GM06990 (cell line): ENCODE measurements at regions not wholly inside any gene's neighbourhood (a gene's known extent, or its start where the extent isn't known, plus 50 kb on each side); places are given as distances from the start of the nearest gene placed in this dataset.

Experiments
- DNase-seq: peaks from one replicate; pipeline ENCODE4 v3.0.0-alpha.2; 2011; ENCODE audit not compliant: insufficient read length; ENCODE audit errors: extremely low read depth
- H3K27me3 ChIP-seq: replicated peaks from 2 replicates; pipeline ENCODE4 v1.6.0; 2011; ENCODE audit warnings: low read length; ENCODE audit not compliant: control insufficient read depth, insufficient read depth
- H3K36me3 ChIP-seq: 2 replicates; pipeline ENCODE4 v1.5.1; 2011; ENCODE audit warnings: low read length; ENCODE audit not compliant: control insufficient read depth, insufficient read depth
- H3K4me3 ChIP-seq: replicated peaks from 2 replicates; pipeline ENCODE4 v1.5.1; 2011; ENCODE audit warnings: low read depth, mild to moderate bottlenecking, control low read depth, low read length
- TF ChIP-seq, protein P1 (sequence below): IDR thresholded peaks from 2 replicates; pipeline ENCODE4 v1.5.1; 2011; ENCODE audit warnings: low read length, control low read depth, mild to moderate bottlenecking, inconsistent platforms; ENCODE audit not compliant: insufficient read depth, poor library complexity, severe bottlenecking

DNA sequence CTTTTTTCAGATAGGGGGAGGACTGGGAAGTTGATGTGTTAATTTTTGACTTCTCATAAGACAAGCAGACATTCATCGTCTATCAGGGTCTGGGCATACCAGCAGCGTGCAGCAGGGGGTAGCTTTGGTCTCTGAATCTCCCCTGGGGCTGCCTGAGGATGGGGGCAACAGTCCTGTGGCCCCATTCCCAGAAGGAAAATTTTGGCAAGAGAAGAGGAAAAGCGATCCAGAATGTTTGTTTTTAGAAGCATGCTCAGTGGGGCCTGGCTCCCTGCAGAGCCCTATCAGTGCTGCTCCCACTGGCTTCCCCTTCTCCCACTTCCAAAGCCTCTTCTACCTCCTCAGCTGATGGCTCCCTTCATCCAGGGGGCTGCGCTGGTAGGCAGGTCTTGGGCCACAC lies 194.8 kb upstream of the IL12B start:
- Histone ChIP-seq H3K27me3 (no peaks in the 10 kb centered on the region), H3K36me3 (no peaks in the 10 kb centered on the region), H3K4me3 (no peak overlapping the region)
- TF ChIP-seq, protein P1, sequence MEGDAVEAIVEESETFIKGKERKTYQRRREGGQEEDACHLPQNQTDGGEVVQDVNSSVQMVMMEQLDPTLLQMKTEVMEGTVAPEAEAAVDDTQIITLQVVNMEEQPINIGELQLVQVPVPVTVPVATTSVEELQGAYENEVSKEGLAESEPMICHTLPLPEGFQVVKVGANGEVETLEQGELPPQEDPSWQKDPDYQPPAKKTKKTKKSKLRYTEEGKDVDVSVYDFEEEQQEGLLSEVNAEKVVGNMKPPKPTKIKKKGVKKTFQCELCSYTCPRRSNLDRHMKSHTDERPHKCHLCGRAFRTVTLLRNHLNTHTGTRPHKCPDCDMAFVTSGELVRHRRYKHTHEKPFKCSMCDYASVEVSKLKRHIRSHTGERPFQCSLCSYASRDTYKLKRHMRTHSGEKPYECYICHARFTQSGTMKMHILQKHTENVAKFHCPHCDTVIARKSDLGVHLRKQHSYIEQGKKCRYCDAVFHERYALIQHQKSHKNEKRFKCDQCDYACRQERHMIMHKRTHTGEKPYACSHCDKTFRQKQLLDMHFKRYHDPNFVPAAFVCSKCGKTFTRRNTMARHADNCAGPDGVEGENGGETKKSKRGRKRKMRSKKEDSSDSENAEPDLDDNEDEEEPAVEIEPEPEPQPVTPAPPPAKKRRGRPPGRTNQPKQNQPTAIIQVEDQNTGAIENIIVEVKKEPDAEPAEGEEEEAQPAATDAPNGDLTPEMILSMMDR = no peak
- no peak for DNase-seq

DNA sequence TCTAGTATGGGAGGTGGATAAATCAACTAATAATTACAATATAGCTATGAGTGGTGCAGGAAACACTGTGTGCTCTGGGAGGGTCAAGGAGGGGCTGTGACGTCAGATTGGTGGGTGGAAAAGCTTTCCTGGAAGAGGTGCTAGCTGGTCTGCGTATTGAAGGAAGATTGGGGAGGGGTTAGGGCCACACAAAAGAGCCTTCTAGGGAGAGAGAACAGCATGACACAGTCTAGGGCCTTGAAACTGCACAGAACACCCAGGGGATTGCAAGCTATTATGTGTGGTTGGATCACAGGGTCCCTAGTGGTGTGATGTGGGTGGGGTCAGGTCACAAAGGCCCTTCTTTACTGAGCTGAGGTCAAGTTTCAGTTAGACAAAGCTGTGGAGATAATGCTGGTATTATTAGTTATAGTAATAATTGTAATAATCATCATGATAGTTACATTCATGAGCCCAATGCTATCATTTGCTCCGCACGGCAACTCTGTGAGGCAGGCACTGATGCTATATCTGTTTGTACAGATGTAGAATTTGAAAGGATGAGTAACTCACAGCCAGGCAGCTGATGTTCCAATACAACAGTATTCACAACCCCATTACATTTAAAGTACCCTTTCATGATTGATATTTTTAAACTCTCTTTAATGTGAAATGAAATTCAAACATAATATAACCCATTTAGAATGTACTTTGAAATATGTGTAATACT lies 197.4 kb upstream of the IL12B start:
- H3K36me3 ChIP-seq = no peaks in the 10 kb centered on the region
- no peak for DNase-seq

DNA sequence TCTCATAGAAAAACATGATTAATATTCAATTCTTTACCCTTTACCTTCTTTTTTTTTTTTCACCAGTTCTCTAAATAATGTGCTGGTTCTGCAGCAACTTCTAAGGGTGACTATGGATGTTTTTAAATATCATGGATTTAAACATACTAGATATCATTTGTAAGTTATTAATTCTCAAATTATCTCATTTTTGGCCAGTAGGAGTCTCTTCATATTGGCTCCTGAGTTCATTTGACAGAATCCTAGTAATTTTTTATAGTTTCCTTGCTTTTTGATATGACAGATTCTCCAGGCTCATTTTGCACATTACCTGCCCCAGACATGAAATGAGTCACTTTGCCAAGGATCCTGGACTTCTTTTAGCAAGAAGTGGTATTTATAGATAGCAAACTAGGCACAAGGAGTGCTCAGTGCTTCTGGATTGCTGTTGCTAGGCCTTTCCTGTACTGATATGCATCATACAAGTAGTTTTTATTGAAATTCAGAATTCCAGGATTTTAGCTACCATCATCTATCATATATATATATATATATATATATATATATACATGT lies 201.3 kb upstream of the IL12B start:
- TF ChIP-seq, protein P1 = no peak
- Histone ChIP-seq H3K4me3 (no peak overlapping the region), H3K36me3 (no peaks in the 10 kb centered on the region), H3K27me3 (no peaks in the 10 kb centered on the region)
- no peak for DNase-seq

More for the DNA sequence above, 197.4 kb upstream of the IL12B start:
- Histone ChIP-seq H3K4me3 (no peak overlapping the region), H3K27me3 (no peaks in the 10 kb centered on the region)
- TF ChIP-seq, protein P1 = no peak

DNA sequence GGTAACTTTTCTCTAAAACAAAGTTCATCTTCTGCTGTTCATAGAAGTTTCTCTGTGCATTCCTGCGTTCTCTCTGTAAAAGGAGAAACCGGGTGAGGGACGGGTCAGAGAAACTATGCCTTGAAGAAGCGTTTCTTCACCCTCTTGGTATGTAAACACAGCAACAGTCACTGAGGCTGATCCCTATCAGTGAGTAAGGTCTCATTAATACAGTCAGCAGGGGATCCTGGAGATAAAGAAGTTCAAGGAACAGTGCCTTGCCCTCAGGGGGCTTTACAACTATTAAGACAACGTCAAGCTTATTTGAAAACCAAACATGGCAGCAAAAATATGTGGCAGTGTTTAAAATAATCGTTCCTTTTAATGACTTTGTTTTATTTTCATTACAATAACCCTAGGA lies 202.9 kb upstream of the IL12B start:
- TF ChIP-seq, protein P1 = no peak
- Histone ChIP-seq H3K27me3 (no peaks in the 10 kb centered on the region), H3K36me3 (no peaks in the 10 kb centered on the region), H3K4me3 (no peak overlapping the region)
- no peak for DNase-seq

DNA sequence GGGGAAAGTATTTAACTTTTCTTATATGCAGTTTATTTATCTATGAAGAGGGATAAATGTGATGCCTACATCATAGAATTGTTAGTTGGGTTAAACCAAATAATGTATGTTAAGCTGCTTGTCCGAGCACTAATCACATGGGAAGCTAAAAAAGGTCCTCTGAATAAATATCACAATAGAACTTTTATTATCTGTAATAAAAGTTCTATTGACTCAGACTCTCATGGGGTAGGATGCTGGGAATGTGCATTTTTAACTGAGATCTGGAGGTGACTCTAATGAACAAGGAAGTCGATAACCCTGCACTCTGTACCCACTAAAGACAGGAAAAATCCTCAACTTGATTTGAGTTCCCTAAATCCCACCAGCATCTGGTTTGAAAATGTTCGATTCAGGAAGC lies 205.9 kb upstream of the IL12B start:
- TF ChIP-seq, protein P1 = no peak
- Histone ChIP-seq H3K4me3 (no peak overlapping the region), H3K27me3 (no peaks in the 10 kb centered on the region), H3K36me3 (no peaks in the 10 kb centered on the region)
- no peak for DNase-seq
